ENCODE measurements at regions not wholly inside any gene's neighbourhood (a gene's known extent, or its start where the extent isn't known, plus 50 kb on each side); places are given as distances from the start of the nearest gene placed in this dataset.

- TF ChIP-seq NKRF (IDR thresholded peaks at IDR 0.05; ENCODE audit: borderline replicate concordance) = no peak
- TF ChIP-seq ETS1 (conservative IDR thresholded peaks at IDR 0.05; ENCODE audit: control insufficient read depth, low read depth, low read length) = 0 out of 2 replicates have a peak, but pooled peaks have one; percentile 55
- peak; percentile 89 for TF ChIP-seq NR2C1 (IDR thresholded peaks at IDR 0.05)
- TF ChIP-seq NR2C1 (tag; IDR thresholded peaks at IDR 0.05) = peak; percentile 72
- TF ChIP-seq IRF2 (CRISPR knock-in tag; IDR thresholded peaks at IDR 0.05) = no peak
- TF ChIP-seq AFF1 (IDR thresholded peaks at IDR 0.05; ENCODE audit: low read depth in 1 of 2, partially characterized antibody in 2 of 2) = no peak
- TF ChIP-seq TEAD1 (CRISPR knock-in tag; IDR thresholded peaks at IDR 0.05) = no peak; a peak in 1 of 4 replicates
- TF ChIP-seq YY1 (IDR thresholded peaks at IDR 0.05; ENCODE audit: borderline replicate concordance in 1 of 3, control insufficient read depth in 1 of 3, extremely low read depth in 1 of 3, insufficient read depth in 3 of 3, insufficient read length in 1 of 3, insufficient replicate concordance in 2 of 3, low read depth in 1 of 3, low read length in 2 of 3) = peak; percentile 98 to 100 (median 98)
- no peak for TF ChIP-seq NR2F6 (CRISPR knock-in tag; IDR thresholded peaks at IDR 0.05)
- TF ChIP-seq GABPB2 (CRISPR knock-in tag; conservative IDR thresholded peaks at IDR 0.05) = no peak
- peak; percentile 93 for TF ChIP-seq ZNF175 (CRISPR knock-in tag; IDR thresholded peaks at IDR 0.05; ENCODE audit: low read depth)
- peak; percentile 79 for TF ChIP-seq HCFC1 (IDR thresholded peaks at IDR 0.05; ENCODE audit: low read depth, low read length)
- TF ChIP-seq SIRT6 (IDR thresholded peaks at IDR 0.05; ENCODE audit: low read depth, low read length) = no peak
- no peak for TF ChIP-seq GABPB1 (CRISPR knock-in tag; IDR thresholded peaks at IDR 0.05)
- no peak for TF ChIP-seq NR4A1 (CRISPR knock-in tag; IDR thresholded peaks at IDR 0.05)
- TF ChIP-seq NR4A1 (tag; IDR thresholded peaks at IDR 0.05) = peak; percentile 79
- TF ChIP-seq KLF6 (CRISPR knock-in tag; IDR thresholded peaks at IDR 0.05; ENCODE audit: borderline replicate concordance) = peak; percentile 62; the same call in 1 of the 2 replicates
- TF ChIP-seq TAF7 (tag; IDR thresholded peaks at IDR 0.05) = peak; percentile 99
- peak; percentile 70 for TF ChIP-seq SMAD4 (CRISPR knock-in tag; conservative IDR thresholded peaks at IDR 0.05)
Observed at GRCh38 chrX:1059576-1060561, 152.6 kb downstream of the CRLF2 start (continued).
